ENCODE measurements at regions not wholly inside any gene's neighbourhood (a gene's known extent, or its start where the extent isn't known, plus 50 kb on each side); places are given as distances from the start of the nearest gene placed in this dataset.

- TF ChIP-seq POLR2A (IDR thresholded peaks at IDR 0.05) (no peak), CTCF (IDR thresholded peaks at IDR 0.05) (no peak), POLR2AphosphoS5 (IDR thresholded peaks at IDR 0.05) (no peak)
Measured at GRCh38 chr2:164429354-164429753, 191.9 kb downstream of the GRB14 start.

Measured in suprapubic skin (tissue), 4 donors.